HG03354 (cell line): ENCODE measurements at regions not wholly inside any gene's neighbourhood (a gene's known extent, or its start where the extent isn't known, plus 50 kb on each side); places are given as distances from the start of the nearest gene placed in this dataset.

Experiments used
- ATAC-seq: cut with Tn5 transposase; IDR thresholded peaks from one replicate; pipeline ENCODE4 v1.9.1; 2021; ENCODE audit warnings: mild to moderate bottlenecking; ENCODE audit not compliant: unreplicated experiment, poor library complexity, severe bottlenecking

DNA sequence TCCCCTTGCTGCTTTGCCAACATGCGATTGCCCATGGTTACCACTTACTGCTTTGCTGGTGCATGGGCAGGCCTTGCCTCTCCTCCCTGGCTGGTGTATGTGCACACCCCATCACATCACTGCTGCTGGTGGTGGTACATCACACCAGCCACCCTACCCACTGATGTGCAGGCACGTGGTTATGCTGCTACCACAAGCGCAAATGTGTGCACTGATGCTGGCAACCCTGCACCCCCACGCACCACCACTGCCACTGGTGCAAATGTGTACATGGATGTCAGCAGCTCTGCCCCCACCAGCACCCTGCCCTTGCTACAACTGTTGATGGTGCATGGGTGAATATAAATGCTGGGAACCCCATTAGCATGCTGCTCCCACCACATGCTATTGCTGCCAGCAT lies 261.7 kb downstream of the AEBP2 start:
- ATAC-seq: no peak

DNA sequence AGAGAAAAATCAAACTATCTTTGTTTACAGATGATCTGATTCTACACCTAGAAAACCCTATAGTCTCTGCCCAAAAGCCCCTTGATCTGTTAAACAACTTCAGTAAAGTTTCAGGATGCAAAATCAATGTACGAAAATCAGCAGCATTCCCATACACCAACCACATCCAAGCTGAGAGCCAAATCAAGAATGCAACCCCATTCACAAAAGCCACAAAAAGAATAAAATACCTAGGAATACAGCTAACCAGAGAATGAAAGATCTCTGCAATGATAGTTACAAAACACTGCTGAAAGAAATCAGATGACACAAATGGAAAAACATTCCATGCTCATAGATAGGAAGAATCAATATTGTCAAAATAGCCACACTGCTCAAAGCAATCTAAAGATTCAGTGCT lies 265.7 kb downstream of the AEBP2 start:
- ATAC-seq: no peak

DNA sequence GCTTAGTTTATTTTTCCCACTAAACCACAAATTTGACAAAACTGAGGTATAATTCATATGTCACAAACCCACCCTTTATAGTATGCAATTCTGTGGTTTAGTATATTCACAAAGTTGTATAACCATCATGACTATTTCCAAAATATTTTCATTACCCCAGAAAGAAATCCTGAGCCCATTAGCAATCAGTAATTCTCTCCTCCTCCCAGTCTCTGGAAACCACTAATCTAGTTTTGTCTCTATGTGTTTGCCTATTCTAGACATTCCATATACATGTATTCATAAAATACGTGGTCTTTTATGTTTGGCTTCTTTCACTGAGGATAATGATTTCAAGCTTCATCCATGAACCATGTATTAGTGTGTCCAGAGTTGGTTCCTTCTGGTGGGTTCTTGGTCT lies 267.6 kb downstream of the AEBP2 start:
- no peak for ATAC-seq

DNA sequence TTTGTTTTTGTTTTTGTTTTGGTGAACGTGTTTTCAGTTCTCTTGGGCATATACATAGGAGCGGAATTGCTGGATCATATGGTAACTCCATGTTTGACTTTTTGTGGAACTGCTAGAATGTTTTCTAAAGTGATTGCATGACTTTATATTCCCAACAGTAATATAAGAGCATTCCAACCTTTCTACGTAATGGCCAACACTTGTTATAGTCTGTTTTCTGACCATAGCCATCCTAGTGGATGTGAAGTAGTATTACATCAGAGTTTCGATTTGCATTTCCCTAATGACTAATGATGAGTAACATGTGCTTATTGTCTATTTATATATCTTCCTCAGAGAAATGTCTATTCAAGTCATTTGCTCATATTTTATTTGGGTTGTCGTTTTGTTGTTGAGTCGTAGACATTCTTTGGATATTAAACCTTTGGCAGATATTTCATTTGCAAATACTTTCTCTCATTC lies 268.7 kb downstream of the AEBP2 start:
- ATAC-seq: no peak

DNA sequence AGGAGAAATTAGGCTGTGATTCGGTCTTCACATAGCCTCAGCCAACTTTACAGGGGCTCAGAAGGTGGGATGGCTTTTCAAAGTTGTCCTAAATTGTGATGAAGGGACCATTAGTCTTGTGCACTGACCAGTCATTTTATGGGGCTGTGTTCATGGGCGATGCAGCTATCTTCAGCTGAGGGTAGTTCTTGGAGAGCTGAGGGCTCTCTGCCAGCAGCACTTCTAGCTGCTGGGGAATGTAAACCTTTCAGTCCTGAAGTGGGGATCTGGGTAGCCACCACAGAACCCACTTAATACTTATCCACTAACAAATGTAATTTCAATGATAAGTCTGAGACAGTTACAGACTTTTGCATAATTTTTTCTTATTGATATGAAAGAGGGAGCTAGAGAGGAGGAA lies 270.6 kb downstream of the AEBP2 start:
- ATAC-seq: no peak

DNA sequence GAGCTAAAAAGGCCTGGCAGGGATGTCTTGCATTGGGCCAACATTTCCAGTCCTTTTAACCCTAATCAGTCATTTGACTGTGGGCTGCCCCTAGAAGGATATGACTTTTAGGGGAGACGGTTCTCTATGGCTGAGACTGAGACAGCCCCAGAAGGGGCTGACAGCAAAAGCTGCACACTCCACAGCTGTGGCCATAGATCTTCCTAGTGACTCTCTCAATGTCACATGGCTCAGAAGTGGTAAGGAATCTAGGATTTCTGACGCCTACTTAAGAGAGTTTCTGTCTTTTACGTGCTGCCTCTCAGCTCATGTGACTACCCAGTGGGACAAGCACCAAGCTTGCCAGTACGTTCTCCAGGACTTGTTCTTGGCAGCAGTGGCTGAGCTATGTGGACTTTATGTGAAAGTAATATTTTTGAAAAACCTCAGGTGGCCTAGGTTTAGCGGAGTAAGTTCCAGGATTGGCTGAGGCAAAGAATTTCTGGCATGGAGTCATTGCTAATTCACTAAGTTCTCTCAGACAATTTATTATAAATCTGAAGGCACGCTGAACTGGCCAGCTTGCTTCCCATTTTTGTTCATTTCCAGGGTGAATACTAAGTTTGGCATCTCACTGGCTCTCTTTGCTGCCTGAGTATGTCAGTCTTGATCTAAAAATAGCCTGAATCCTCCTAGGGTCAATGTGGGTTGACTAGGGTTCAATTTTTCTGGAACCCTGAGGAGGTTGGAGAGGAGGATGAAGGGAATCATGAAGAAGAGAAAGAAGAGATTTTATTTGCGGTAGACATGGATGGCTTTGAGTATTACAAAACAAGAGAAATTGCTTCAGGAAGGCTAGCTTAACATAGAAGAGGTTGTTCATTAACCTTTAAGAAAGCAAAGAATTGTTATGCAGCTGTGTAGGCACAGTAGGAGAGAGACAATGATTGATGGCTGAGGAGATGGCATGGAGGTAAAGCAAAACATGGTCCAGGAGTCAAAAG lies 271.8 kb downstream of the AEBP2 start:
- ATAC-seq: no peak

DNA sequence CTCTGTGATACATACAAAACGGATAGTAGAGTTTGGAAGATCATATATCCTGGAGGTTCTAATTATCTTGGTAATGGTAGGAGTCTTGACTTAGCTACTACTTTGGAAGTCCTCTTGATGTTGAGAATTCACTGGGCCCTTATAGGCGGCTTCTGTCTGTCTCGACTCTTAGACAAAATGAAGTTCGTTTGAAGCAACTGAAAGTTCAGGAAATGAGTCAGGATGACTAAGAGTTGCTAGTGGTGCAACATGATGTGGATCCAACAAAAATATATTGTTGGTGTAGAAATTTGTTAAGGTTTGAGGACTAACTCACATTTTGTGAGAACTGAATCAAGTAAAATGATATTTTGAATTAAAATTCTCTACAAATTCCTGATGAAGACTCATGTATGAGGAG lies 272.7 kb downstream of the AEBP2 start:
- no peak for ATAC-seq

DNA sequence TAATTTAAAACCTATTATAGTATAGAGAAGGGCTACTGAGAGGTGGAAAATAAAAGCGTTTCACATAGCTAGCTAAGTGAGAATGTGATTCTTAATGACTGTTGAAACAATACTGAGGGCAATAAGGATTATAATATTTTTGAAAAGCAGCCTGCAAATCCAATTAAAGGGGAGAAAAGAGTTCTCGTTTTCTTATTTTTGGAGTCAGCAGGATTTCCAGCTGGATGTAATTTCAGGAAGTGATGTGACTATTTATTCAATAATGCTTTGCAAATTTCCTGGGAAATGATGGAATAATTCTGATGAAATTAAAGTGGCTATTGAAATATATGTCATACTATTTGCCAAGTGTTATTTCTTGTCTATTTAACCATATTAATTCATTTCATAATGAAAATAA lies 279.1 kb downstream of the AEBP2 start:
- no peak for ATAC-seq

DNA sequence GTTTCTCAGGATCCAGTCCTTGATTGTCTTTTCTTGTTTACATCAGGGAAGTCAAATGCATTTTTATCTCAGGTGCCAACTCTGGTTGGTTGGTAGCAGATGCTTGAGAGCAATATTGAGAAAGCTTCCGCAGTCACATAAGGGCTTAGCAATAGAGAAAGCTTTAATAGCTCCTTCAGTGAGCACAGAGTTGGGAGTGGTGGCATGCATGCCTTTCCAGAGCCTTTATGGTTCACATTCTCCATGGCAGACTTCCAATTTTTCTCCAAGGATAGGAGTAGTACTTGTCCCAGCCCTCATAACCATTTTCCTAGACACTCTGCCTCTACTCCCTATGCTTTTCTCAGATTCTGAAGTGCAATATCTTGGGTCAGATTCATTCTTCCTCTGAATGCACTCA lies 280.4 kb downstream of the AEBP2 start:
- no peak for ATAC-seq

DNA sequence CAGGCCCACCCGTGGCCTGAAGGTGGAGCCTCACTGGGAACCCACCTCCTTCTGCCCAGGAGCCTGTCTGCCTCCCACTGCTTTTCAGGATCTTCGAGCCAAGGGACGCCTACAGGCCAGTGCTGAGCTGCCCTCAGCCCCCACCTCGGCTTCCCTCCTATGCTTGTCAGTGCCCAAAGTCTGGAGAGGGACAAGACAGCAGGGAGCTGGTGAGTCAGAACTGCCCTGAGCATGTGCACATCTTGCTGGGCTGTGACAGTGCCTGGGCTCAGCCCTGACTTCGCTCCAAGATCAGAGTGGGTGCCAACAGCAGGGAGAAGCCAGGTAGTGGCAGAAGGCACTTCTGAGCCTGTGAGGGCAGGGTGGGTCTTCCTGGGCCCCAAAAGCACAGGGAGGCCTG lies 286.8 kb downstream of the AEBP2 start:
- no peak for ATAC-seq

DNA sequence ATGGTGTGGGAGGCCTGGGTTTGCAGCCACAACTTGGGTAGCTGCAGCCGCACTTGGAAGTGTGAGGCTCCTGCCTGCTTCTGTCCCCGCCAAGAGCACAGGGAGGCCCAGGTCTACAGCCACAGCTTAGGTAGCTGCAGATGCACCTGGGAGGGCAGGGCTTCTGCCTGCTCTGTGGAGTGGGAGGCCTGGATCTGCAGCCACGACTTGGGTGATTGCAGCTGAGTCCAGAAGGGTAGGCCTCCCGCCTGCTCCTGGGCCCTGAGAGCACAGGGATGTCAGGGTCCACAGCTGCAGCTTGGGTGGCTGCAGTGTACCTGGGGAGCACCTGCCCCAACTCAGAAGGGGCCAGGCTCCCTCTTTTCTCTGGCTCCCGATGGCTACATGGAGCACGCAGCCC lies 287.3 kb downstream of the AEBP2 start:
- no peak for ATAC-seq

DNA sequence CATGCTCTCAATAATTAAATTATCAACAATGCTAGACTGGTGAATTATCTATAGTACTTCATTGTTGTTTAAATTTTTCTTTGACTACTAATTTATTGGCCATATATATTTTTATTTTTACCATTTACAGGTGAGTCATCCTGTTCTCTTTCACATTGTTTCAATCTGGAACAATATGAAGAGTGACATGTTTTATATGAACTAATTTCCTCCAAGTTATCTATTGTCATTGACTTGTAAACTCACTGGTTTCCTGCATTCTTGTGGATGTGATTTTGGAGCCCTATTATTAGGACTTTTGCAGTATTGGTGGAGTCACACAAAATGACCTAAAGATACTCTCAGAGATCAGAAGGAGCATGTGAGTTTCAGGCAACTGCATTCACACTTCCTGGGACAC lies 297.7 kb downstream of the AEBP2 start:
- ATAC-seq: no peak

DNA sequence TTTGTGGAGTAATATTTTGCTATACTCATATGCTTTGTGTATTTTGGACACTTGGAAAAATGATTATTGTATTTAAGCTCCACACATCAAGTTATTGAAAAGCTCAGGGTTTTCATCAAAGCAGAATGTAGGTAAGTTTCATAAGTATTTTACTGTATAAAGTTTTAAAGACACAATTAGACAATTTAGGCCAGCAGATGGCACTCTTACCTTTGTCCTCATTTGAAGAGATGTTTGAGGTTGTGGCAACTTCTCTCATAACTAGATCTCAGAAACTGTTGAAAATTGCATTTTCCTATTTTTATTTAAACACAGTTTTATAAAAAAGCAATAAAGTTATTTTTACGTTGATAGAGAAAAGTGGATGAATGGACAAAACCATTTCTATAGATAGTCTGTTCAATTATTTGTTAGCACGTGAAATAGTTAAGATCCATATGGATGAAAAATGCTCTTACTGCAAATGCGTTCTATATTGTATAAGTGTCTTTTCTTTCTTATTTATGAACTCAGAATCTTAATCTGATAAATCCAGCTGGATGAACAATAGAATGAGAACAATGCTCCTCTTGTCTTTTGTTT lies 300.0 kb downstream of the AEBP2 start:
- ATAC-seq: peak; percentile 58

DNA sequence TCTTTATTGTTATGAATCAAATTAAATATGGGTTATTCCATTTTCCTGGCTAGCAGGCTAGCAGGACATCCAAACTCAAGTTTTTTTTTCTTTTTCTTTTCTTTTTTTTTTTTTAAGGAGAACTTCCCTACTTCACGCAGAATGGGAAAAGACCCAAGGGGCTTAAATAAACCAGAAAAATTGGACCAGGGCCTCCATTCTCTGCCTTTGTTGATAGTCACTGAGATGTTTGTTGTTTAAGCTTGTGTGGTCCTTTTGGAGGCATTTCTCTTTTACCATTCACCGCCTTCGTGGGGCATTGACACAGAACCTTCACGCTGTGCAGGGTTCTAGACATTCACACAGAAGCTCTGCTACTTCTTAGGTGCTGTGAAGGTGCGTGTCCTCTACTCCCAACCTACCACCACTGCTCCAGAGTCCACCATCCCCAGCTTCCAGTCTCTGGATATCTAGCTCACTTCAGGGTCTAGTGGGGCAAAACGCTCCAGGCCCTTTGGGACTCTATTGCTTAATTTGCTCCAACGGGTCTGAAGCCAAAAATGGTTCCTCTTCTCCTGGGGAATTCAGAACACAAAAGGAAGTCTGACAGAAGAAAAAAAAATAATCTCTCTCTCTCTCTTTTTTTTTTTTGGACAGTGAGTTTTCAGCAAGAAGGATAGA lies 301.3 kb downstream of the AEBP2 start:
- ATAC-seq: no peak

DNA sequence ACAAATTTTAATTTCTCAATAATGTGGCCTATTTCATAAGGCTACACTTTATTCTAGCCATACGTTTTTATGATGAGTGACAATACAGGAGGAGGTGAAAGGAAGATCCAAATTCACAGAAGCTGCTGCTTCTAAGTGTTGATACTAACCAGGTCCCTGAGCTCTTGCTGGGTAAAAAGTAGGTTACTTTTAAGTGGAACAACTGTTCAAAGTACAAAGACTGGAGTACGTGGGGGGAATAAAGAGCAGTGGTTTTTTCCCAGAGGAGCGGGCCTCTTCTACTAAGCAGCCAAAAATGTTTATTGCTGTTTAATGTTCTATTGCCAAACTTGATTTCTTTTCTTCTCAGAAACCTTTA lies 301.8 kb downstream of the AEBP2 start:
- no peak for ATAC-seq

DNA sequence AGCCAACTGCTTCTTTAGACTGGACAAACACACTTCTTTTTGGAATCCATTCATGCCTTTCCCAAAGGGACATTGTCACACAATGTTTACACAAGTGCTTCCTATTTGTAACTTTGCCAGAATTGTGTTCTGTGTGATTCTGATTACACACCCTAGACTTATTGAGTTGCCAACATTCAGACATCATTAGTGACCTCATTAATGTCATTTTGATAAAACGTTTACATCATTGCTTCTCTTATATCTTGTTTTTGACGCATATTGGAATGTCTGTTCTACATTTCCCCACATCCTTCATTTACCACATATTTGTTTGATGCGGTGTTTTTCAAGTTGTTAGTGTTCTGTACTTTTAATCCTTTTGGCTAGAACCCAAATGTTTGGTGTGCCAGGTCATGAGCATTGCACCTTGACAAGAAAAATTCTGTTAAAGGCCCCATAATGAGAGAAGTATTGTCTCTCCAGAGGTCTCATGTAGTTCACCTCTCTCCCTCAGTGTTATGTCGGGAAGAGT lies 305.5 kb downstream of the AEBP2 start:
- ATAC-seq: no peak

DNA sequence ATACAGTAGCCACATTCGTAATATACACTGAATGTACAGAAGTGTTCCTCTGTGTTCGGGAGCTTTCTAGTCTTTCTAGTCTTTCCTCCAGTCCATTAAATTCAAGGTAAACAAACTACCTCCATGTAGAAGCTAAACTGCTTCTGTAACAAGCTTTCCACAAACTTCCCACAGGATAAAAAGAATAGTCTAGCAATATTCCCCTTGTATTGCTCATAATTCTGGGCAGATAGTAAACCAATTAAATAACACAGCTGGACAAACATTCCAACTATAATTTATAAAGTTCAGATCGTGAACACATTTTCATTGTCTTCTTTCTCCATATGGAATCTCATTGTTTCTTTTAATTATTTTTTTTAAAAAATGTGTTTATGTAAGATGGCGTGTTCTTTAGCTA lies 307.2 kb downstream of the AEBP2 start:
- no peak for ATAC-seq

DNA sequence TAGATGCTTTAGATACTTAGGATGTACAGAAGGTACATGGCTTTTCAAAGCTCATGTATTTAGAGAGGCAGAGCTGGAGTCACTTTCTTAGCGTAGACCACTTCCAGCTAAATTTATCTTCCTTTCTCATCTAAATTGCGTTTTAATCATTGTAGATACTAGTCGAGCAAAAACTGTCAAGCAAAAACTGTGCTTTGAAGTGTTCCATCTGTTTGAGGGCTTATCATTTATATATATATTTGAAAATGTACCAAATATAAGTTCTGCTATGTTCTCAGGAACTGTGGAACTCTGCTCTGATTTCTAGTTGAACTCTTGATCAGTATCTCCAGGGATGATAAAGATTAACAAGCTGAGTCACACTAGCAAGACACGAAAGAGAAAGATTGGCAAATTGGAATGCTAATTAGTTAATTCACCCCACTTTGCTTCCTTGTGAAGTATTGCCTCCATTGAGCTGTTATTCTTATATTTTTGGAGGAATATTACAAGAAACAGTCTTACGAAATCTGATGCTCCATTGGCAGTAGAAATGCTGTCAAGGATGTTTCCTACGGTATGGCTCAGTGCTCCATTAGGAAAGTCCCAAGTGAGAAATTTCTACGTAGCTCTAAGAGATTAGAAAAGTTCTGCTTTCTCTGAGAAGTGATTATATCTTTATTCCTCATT lies 310.7 kb downstream of the AEBP2 start:
- no peak for ATAC-seq

DNA sequence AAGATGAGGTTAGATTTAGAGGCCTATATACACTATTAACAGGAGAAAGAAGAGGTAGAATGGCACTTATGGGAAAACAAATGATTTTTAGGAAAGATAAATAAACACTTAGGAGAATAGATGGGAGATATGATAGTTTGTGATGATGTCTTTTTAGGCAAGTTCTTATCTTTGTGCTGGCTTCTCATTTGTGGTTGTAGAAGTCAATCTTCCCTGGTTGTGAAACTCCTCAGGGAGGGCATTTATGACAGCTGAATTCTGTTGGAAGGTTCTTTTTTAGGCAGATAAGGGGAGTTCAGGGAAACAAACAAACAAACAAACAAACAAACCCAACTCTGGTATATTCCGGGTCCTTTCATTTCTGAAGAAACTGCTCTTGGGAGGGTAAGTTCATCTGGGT lies 311.8 kb downstream of the AEBP2 start:
- no peak for ATAC-seq

DNA sequence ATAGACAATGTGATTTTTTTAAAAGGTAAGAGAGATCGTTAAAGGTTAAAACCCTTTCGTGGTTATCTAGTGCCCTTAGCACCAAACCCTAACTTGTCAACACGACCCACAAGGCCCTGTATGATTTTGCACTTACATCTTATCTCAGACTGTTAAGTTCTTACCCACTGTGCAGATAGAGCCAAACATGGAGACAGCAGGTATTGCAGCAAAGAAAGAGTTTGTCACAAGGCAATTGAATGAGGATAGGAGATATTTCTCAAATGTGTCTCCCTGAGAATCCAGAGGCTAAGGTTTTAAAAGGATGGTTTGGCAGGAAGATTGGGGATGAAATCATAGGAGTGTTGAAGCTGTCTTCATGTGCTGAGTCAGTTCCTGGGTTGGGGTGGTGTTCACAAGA lies 313.4 kb downstream of the AEBP2 start:
- ATAC-seq: no peak
